AG09319 (cell line): ENCODE measurements at regions not wholly inside any gene's neighbourhood (a gene's known extent, or its start where the extent isn't known, plus 50 kb on each side); places are given as distances from the start of the nearest gene placed in this dataset.

ENCODE experiments used
- DNase-seq: peaks from one replicate; pipeline ENCODE4 v3.0.0-alpha.2; 2010; ENCODE audit warnings: low read depth; ENCODE audit errors: extremely low read depth
- TF ChIP-seq, protein P1 (sequence below): IDR thresholded peaks from 2 replicates; pipeline ENCODE4 v1.5.1; 2011; ENCODE audit warnings: low read depth, mild to moderate bottlenecking, inconsistent platforms, low read length, moderate library complexity

DNA sequence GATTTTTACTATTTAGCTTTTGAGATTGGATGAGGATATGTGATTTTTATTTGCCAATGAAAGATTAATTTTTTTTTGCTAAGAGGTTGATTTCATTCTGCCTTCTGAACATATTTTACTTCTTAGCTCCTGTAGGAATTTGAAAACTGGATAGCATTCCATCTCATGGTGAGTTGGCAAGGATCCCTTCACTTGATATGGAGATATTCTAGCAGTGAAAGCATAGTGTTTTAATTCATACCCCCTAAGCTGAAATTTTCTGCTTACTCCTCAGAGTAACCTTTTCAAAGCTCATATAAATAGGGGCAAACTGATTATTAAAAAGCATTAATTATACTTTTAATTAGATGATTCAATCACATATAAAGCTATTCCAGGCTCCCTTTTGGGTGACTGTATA lies 61.0 kb upstream of the KCNJ3 start:
- TF ChIP-seq, protein P1, sequence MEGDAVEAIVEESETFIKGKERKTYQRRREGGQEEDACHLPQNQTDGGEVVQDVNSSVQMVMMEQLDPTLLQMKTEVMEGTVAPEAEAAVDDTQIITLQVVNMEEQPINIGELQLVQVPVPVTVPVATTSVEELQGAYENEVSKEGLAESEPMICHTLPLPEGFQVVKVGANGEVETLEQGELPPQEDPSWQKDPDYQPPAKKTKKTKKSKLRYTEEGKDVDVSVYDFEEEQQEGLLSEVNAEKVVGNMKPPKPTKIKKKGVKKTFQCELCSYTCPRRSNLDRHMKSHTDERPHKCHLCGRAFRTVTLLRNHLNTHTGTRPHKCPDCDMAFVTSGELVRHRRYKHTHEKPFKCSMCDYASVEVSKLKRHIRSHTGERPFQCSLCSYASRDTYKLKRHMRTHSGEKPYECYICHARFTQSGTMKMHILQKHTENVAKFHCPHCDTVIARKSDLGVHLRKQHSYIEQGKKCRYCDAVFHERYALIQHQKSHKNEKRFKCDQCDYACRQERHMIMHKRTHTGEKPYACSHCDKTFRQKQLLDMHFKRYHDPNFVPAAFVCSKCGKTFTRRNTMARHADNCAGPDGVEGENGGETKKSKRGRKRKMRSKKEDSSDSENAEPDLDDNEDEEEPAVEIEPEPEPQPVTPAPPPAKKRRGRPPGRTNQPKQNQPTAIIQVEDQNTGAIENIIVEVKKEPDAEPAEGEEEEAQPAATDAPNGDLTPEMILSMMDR, result no peak
- no peak for DNase-seq

DNA sequence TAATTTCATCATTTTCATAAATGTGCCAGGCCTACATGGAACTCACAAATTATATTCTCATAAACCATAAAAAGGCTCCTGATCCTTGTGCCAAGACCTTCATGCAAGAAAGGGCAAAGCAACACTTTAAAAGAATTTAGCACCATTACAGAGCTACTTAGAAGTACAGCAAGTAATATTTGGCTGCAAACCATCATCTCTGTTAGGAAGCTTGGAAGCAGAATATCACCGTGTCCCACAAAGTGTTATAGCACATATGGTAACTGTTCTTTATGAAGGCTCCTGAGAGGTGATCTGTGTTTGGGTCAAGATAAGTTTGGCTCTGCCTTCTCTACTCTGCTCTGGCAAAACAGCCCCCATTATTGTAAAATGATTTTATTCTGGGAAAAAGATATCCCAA lies 59.7 kb upstream of the KCNJ3 start:
- TF ChIP-seq, protein P1, result no peak
- DNase-seq, result no peak

GRCh38 chr2:154640000-154640399 lies 58.5 kb upstream of the KCNJ3 start:
- TF ChIP-seq, protein P1, result no peak

More at GRCh38 chr2:154640000-154640399, 58.5 kb upstream of the KCNJ3 start:
- DNase-seq, result no peak
